KMS-11 (cell line): ENCODE measurements at regions not wholly inside any gene's neighbourhood (a gene's known extent, or its start where the extent isn't known, plus 50 kb on each side); places are given as distances from the start of the nearest gene placed in this dataset.

Experiments
- H2AFZ ChIP-seq: fragments of 200-600 bp; sonication (generic); 2 replicates; pipeline ENCODE4 v1.6.1; 2016; ENCODE audit warnings: antibody characterized with exemption, mixed run types, low read depth
- H3K27ac ChIP-seq: fragments of 200-600 bp; sonication (generic); 2 replicates; pipeline ENCODE4 v1.6.1; 2016; ENCODE audit warnings: mild to moderate bottlenecking, mixed run types
- H3K27me3 ChIP-seq: fragments of 200-600 bp; sonication (generic); 2 replicates; pipeline ENCODE4 v1.6.1; 2017; ENCODE audit warnings: mild to moderate bottlenecking, low read depth, mixed run types, moderate library complexity; ENCODE audit not compliant: insufficient read depth
- H3K36me3 ChIP-seq: fragments of 200-600 bp; sonication (generic); 2 replicates; pipeline ENCODE4 v1.6.1; 2017; ENCODE audit warnings: mild to moderate bottlenecking, mixed run types; ENCODE audit not compliant: insufficient read depth
- H3K4me1 ChIP-seq: fragments of 200-600 bp; sonication (generic); 2 replicates; pipeline ENCODE4 v1.6.1; 2016; ENCODE audit warnings: mild to moderate bottlenecking, low read depth, mixed run types; ENCODE audit not compliant: poor library complexity, severe bottlenecking
- H3K4me2 ChIP-seq: fragments of 200-600 bp; sonication (generic); 2 replicates; pipeline ENCODE4 v1.7.0; 2016; ENCODE audit warnings: mild to moderate bottlenecking, mixed run types
- H3K4me3 ChIP-seq: fragments of 200-600 bp; sonication (generic); IDR thresholded peaks from 2 replicates; pipeline ENCODE4 v1.6.1; 2017; ENCODE audit warnings: low read depth, low read length, mixed read lengths; ENCODE audit not compliant: insufficient read depth
- H3K79me2 ChIP-seq: fragments of 200-600 bp; sonication (generic); 2 replicates; pipeline ENCODE4 v1.6.1; 2016; ENCODE audit warnings: low read depth, mixed run types; ENCODE audit not compliant: insufficient read depth
- H3K9ac ChIP-seq: fragments of 200-600 bp; sonication (generic); 2 replicates; pipeline ENCODE4 v1.6.1; 2016; ENCODE audit warnings: mild to moderate bottlenecking, mixed run types
- H4K20me1 ChIP-seq: fragments of 200-600 bp; sonication (generic); 2 replicates; pipeline ENCODE4 v1.6.1; 2016; ENCODE audit warnings: mild to moderate bottlenecking, mixed run types; ENCODE audit not compliant: insufficient read depth
- TF ChIP-seq, protein P1 (sequence below): fragments of 200-600 bp; sonication (generic); conservative IDR thresholded peaks from 2 replicates; pipeline ENCODE4 v1.6.1; 2017; ENCODE audit warnings: low read depth, mild to moderate bottlenecking, antibody characterized with exemption, low read length, moderate library complexity, mixed read lengths

DNA sequence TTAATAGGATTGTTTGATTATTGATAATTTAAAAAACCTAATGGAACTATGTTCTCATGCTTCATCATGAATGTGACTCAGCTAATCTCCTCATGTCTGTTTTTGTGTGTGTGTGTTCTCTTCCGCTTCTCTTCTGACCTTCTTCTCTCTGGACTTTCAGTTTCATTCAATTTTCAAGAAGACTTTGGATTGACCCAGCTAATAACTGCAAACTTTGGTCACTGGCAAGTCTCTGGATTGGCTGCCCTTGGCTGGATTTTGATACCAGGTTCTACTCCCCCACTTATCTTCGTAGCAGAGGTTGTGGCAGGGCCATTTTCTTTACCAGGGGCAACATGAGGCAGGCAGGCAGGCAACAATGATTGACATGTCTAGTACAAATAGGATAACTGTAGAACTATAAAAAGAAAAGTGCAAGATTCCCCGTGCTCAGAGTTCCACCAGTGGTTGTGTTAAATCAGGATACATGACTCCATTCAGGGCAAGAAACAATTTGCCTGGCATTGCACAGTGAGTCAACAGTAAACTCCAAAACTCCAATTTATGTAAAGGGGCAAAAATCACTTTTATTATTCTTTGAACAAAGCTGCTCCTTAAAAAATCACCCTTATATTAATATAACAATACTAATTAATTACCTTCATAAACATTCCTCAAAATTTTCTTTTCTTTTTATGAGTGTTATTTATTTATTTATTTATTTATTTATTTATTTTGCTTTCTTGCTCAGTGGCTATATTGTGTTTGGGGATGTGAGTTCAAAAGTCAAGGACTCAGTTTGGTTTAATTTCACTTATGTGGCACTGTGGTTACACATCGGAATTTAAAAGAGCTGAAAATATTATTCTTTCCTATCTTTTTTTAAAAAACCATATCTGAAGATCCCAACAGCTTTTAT, 167.6 kb downstream of the RND3 start:
- no peaks in the 10 kb centered on the region for H4K20me1 ChIP-seq
- H3K27ac ChIP-seq, result no peak overlapping the region
- H2AFZ ChIP-seq, result no peak overlapping the region
- H3K4me2 ChIP-seq, result no peak overlapping the region
- TF ChIP-seq, protein P1, sequence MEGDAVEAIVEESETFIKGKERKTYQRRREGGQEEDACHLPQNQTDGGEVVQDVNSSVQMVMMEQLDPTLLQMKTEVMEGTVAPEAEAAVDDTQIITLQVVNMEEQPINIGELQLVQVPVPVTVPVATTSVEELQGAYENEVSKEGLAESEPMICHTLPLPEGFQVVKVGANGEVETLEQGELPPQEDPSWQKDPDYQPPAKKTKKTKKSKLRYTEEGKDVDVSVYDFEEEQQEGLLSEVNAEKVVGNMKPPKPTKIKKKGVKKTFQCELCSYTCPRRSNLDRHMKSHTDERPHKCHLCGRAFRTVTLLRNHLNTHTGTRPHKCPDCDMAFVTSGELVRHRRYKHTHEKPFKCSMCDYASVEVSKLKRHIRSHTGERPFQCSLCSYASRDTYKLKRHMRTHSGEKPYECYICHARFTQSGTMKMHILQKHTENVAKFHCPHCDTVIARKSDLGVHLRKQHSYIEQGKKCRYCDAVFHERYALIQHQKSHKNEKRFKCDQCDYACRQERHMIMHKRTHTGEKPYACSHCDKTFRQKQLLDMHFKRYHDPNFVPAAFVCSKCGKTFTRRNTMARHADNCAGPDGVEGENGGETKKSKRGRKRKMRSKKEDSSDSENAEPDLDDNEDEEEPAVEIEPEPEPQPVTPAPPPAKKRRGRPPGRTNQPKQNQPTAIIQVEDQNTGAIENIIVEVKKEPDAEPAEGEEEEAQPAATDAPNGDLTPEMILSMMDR, result no peak
- no peaks in the 10 kb centered on the region for H3K79me2 ChIP-seq
- H3K9ac ChIP-seq, result no peak overlapping the region
- H3K4me1 ChIP-seq, result no peaks in the 10 kb centered on the region
- H3K27me3 ChIP-seq, result no peaks in the 10 kb centered on the region
- H3K36me3 ChIP-seq, result no peaks in the 10 kb centered on the region
- H3K4me3 ChIP-seq, result no peak overlapping the region

DNA sequence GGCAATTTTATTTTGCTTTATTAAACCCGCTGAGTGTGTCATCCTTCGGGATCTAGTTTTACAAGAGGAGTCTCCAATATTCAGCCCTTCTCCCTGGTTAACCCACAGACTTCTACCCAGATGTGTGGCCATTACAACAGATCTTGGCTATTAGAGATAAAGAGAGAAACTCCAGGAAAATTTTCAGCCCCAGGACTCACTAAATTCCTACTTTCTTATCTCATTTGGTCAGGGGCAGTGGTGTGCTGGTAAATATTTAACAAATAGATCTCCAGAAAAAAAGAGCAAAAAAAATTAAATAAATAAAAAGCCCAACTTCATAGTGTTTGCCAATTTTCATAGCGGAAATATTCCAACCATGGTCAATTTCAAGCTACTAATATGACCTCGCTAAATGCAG, 168.4 kb downstream of the RND3 start:
- Histone ChIP-seq H3K27ac (no peak overlapping the region), H2AFZ (no peak overlapping the region), H3K36me3 (no peaks in the 10 kb centered on the region), H3K27me3 (no peaks in the 10 kb centered on the region), H3K4me2 (no peak overlapping the region), H3K4me3 (no peak overlapping the region), H3K9ac (no peak overlapping the region), H3K79me2 (no peaks in the 10 kb centered on the region), H4K20me1 (no peaks in the 10 kb centered on the region), H3K4me1 (no peaks in the 10 kb centered on the region)
- TF ChIP-seq, protein P1, result no peak

DNA sequence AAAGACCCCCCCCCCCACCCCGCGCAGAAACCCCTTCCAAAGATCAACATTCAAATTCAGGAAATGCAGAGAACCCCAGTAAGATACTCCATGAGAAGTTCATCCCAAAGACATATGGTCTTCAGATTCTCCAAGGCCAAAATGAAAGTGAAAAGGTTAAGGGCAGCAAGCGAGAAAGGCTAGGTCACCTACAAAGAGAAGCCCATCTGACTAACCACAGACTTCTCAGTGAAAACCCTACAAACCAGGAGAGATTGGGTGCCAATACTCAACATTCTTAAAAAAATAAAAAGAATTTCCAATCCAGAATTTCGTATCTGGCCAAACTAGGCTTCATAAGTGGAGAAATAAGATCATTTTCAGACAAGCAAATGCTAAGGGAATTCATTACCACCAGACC, 175.2 kb downstream of the RND3 start:
- TF ChIP-seq, protein P1, result no peak
- H3K27ac ChIP-seq, result no peak overlapping the region
- H3K27me3 ChIP-seq, result no peaks in the 10 kb centered on the region
- H4K20me1 ChIP-seq, result no peaks in the 10 kb centered on the region
- no peak overlapping the region for H2AFZ ChIP-seq
- H3K9ac ChIP-seq, result no peak overlapping the region
- no peak overlapping the region for H3K4me3 ChIP-seq
- no peaks in the 10 kb centered on the region for H3K36me3 ChIP-seq
- no peak overlapping the region for H3K4me2 ChIP-seq
- H3K4me1 ChIP-seq, result peaks cover 12% of the 10 kb centered on the region
- no peaks in the 10 kb centered on the region for H3K79me2 ChIP-seq

DNA sequence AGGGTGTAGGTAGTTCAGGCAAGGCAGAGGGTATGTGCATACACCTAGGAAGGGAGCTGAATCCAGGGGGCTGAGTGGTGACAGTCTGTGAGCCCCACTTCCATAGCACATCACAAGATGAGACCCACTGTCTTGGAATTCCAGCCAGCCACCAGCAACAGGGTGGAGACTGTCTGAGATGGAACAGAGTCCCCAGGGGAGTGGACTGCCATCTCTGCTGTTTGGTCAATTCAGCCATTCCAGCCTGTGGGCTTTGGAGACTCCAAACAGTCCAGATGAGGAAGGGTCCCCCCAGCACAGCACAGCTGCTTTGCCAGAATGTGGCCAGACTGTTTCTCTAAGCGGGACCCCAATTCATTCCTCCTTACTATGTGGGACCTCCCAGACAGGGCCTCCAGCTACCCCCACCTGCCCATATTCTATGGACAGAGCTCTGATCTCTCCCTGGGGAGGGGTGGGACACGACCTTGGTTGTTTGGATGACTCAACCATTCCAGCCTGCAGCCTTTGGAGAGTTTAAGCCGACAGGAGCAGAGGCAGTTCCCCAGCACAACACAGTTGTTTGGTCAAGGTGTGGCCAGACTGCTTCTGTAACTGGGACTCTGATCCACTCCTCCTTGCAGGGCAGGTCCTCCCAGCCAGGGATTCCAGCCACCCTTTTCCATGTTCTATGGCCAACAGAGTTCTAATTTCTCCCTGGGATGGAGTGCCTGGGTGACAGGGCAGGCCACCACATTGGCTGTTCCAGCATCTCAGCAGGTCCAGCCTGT, 178.0 kb downstream of the RND3 start:
- TF ChIP-seq, protein P1, result no peak
- Histone ChIP-seq H3K4me2 (no peak overlapping the region), H3K27ac (no peak overlapping the region)

More for the DNA sequence above, 178.0 kb downstream of the RND3 start:
- H3K79me2 ChIP-seq, result no peaks in the 10 kb centered on the region
- no peak overlapping the region for H2AFZ ChIP-seq
- no peak overlapping the region for H3K9ac ChIP-seq
- peaks cover 12% of the 10 kb centered on the region for H3K4me1 ChIP-seq
- no peak overlapping the region for H3K4me3 ChIP-seq
- no peaks in the 10 kb centered on the region for H4K20me1 ChIP-seq
- H3K36me3 ChIP-seq, result no peaks in the 10 kb centered on the region
- H3K27me3 ChIP-seq, result no peaks in the 10 kb centered on the region
